Caco-2 (cell line): ENCODE measurements at regions not wholly inside any gene's neighbourhood (a gene's known extent, or its start where the extent isn't known, plus 50 kb on each side); places are given as distances from the start of the nearest gene placed in this dataset.
"Not testable (repeated sequence)": the region's sequence is repeated elsewhere in the genome, so short reads cannot be mapped to it uniquely, and the experiment has no call there.

Experiments used
- BruUV-seq: library from RNA; stranded (reverse); fragments of 400-500 nt; replicated peaks from 2 replicates; lab custom pipeline; 2021; lab: Mats Ljungman, UMichigan
- CTCF ChIA-PET: fragments of 300-600 bp; sonication (Branson Sonifier 250); formaldehyde crosslinking; loops from one replicate; lab custom pipeline; 2022; ENCODE audit warnings: antibody characterized with exemption; lab: Charles Lee
- POLR2A ChIA-PET: fragments of 300-600 bp; sonication (Branson Sonifier 250); formaldehyde crosslinking; loops from one replicate; lab custom pipeline; 2022; ENCODE audit warnings: antibody characterized with exemption; lab: Charles Lee
- DNase-seq, 2 experiments: peaks; one replicate each; pipeline versions ENCODE4 v3.0.0 to v3.0.0-alpha.2; 2020 to 2022
- H3K27me3 ChIP-seq: replicated peaks from 2 replicates; pipeline ENCODE4 v1.6.0; 2011; ENCODE audit warnings: low read length; ENCODE audit not compliant: control insufficient read depth, insufficient read depth
- H3K36me3 ChIP-seq: 2 replicates; pipeline ENCODE4 v1.5.1; 2011; ENCODE audit warnings: low read length; ENCODE audit not compliant: control insufficient read depth, insufficient read depth
- H3K4me1 ChIP-seq: fragments of 250-450 bp; sonication (Bioruptor Pico); 2 replicates; pipeline ENCODE4 v1.5.1; 2020; ENCODE audit warnings: mild to moderate bottlenecking
- H3K4me3 ChIP-seq: 2 replicates; pipeline ENCODE4 v1.5.1; 2011; ENCODE audit warnings: low read depth, mild to moderate bottlenecking, control low read depth, low read length
- H3K9me3 ChIP-seq: fragments of 250-450 bp; sonication (Bioruptor Pico); 2 replicates; pipeline ENCODE4 v1.5.1; 2020; ENCODE audit warnings: mild to moderate bottlenecking, moderate library complexity
- H3K27ac Mint-ChIP-seq: one replicate; pipeline ENCODE4 v1.8.0; 2022; ENCODE audit warnings: mixed read lengths; ENCODE audit not compliant: unreplicated experiment
- H3K27me3 Mint-ChIP-seq: one replicate; pipeline ENCODE4 v1.8.0; 2022; ENCODE audit warnings: mixed read lengths; ENCODE audit not compliant: insufficient read depth, unreplicated experiment
- H3K36me3 Mint-ChIP-seq: one replicate; pipeline ENCODE4 v1.8.0; 2022; ENCODE audit warnings: mild to moderate bottlenecking, mixed read lengths; ENCODE audit not compliant: insufficient read depth, unreplicated experiment
- H3K4me1 Mint-ChIP-seq: one replicate; pipeline ENCODE4 v1.8.0; 2022; ENCODE audit warnings: low read depth, mixed read lengths; ENCODE audit not compliant: unreplicated experiment
- H3K4me3 Mint-ChIP-seq: one replicate; pipeline ENCODE4 v1.8.0; 2022; ENCODE audit warnings: mild to moderate bottlenecking, moderate library complexity, mixed read lengths; ENCODE audit not compliant: unreplicated experiment
- H3K9me3 Mint-ChIP-seq: one replicate; pipeline ENCODE4 v1.8.0; 2022; ENCODE audit warnings: mixed read lengths; ENCODE audit not compliant: unreplicated experiment
- intact Hi-C: fragments of 100-400 bp; cut with micrococcal nuclease; formaldehyde crosslinking; loops from one replicate; pipeline ENCODE4 v1.10.0; 2022; ENCODE audit not compliant: unreplicated experiment
- TF ChIP-seq, protein P1 (sequence below), 2 experiments: fragments of 200-600 bp in 1 of 2; IDR thresholded peaks; 1 replicate in 1 of 2; 2 replicates in 1 of 2; pipeline versions ENCODE4 v1.5.1 to v1.8.0; 2011 to 2022; ENCODE audit warnings: antibody characterized with exemption in 1 of 2, control low read depth in 1 of 2, inconsistent platforms in 1 of 2, low read depth in 1 of 2, low read length in 1 of 2, mild to moderate bottlenecking in 1 of 2, moderate library complexity in 1 of 2; ENCODE audit not compliant: insufficient read depth in 1 of 2, severe bottlenecking in 1 of 2, unreplicated experiment in 1 of 2

DNA sequence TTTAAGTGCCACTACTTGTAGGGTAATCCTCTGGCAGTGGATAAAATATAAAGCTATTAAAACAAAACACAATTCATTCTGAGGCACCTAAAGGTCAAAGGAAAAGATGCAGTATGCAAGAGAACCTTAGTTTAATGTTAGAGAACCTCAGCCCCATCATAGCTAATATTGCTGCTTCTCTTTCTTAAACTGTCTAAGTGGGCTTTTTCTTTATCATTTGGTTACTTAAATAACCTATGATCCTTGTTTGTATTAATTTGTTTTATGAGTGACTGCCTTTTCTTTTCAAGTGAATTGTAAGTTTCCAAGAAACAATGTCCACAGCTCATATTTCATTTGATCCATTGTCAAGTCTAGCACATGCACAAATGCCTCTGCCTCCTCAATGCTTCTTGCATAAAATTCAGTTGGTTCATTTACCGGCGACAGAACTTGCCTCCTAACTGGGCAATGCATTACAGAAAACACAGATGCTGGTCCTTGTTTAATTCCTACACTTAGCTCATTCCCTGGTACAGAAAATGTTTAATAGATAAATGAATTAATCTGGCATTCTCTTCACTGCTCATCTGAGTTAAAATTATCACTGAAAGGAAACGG is 1049.8 kb downstream of the OLFM4 start:
- DNase-seq: no peak
- Mint-ChIP-seq H3K9me3 (no peaks in the 10 kb centered on the region), H3K4me3 (no peak overlapping the region), H3K27ac (no peak overlapping the region), H3K27me3 (no peaks in the 10 kb centered on the region), H3K4me1 (no peaks in the 10 kb centered on the region), H3K36me3 (no peaks in the 10 kb centered on the region)
- Histone ChIP-seq H3K27me3 (no peaks in the 10 kb centered on the region), H3K4me3 (no peak overlapping the region), H3K4me1 (no peaks in the 10 kb centered on the region), H3K36me3 (no peaks in the 10 kb centered on the region), H3K9me3 (no peaks in the 10 kb centered on the region)
- intact Hi-C loops: no loop called here
- no TSS peak for BruUV-seq
- ChIA-PET CTCF (no interaction called here), POLR2A (no interaction called here)
- TF ChIP-seq, protein P1, sequence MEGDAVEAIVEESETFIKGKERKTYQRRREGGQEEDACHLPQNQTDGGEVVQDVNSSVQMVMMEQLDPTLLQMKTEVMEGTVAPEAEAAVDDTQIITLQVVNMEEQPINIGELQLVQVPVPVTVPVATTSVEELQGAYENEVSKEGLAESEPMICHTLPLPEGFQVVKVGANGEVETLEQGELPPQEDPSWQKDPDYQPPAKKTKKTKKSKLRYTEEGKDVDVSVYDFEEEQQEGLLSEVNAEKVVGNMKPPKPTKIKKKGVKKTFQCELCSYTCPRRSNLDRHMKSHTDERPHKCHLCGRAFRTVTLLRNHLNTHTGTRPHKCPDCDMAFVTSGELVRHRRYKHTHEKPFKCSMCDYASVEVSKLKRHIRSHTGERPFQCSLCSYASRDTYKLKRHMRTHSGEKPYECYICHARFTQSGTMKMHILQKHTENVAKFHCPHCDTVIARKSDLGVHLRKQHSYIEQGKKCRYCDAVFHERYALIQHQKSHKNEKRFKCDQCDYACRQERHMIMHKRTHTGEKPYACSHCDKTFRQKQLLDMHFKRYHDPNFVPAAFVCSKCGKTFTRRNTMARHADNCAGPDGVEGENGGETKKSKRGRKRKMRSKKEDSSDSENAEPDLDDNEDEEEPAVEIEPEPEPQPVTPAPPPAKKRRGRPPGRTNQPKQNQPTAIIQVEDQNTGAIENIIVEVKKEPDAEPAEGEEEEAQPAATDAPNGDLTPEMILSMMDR (IDR thresholded peaks at IDR 0.05; ENCODE audit: insufficient read depth in 1 of 2, low read depth in 1 of 2, low read length in 1 of 2, severe bottlenecking in 1 of 2, unreplicated experiment in 1 of 2): no peak

DNA sequence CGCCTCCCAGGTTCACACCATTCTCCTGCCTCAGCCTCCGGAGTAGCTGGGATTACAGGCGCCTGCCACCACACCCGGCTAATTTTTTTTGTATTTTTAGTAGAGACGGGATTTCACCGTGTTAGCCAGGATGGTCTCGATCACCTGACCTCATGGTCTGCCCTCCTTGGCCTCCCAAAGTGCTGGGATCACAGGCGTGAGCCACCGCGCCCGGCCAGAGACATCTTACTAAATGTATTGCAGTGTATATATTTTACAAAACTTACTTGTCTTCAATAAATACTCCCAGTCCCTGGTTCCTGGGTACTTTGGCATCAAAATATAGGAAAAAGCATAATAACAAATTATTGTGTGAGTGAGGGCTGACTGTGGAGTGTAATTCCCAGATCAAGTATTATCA is 1053.7 kb downstream of the OLFM4 start:
- intact Hi-C loops, DNase-seq, H3K36me3 ChIP-seq, H3K36me3 Mint-ChIP-seq, H3K9me3 Mint-ChIP-seq, H3K27me3 Mint-ChIP-seq, BruUV-seq, H3K27me3 ChIP-seq, H3K4me1 ChIP-seq, H3K4me1 Mint-ChIP-seq, POLR2A ChIA-PET, H3K27ac Mint-ChIP-seq, H3K4me3 ChIP-seq, H3K9me3 ChIP-seq, H3K4me3 Mint-ChIP-seq, CTCF ChIA-PET: not testable (repeated sequence)

DNA sequence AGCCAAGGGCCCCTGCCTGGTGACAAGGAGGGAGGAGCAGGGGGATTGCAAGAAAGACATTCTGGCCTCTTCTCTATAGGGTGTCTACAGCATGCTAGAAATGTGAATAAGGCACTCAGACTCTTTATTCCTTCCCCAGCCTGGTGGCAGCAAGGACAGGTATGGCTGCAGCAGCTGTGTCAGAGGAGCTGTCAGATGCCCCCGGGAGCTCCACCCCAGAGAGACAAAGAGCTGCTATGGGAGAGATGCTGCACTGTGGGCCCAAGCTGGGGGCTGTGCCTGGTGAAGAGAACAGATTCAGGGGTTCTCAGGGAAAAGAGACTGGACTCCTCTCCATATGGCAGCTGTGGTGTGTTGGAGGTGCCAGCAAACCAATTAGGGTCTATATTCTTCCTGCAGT is 1063.3 kb downstream of the OLFM4 start:
- TF ChIP-seq, protein P1 (IDR thresholded peaks at IDR 0.05; ENCODE audit: insufficient read depth in 1 of 2, low read depth in 1 of 2, low read length in 1 of 2, severe bottlenecking in 1 of 2, unreplicated experiment in 1 of 2): no peak
- ChIA-PET CTCF (no interaction called here), POLR2A (no interaction called here)
- intact Hi-C loops: no loop called here
- no peaks in the 10 kb centered on the region for H3K9me3 Mint-ChIP-seq
- no peaks in the 10 kb centered on the region for H3K36me3 Mint-ChIP-seq
- Histone ChIP-seq H3K9me3 (no peaks in the 10 kb centered on the region), H3K36me3 (no peaks in the 10 kb centered on the region), H3K27me3 (no peaks in the 10 kb centered on the region), H3K4me1 (no peaks in the 10 kb centered on the region), H3K4me3 (no peak overlapping the region)
- no TSS peak for BruUV-seq
- no peaks in the 10 kb centered on the region for H3K4me1 Mint-ChIP-seq
- H3K27me3 Mint-ChIP-seq: peaks cover 3% of the 10 kb centered on the region
- H3K27ac Mint-ChIP-seq: no peak overlapping the region
- H3K4me3 Mint-ChIP-seq: no peak overlapping the region
- DNase-seq: no peak

DNA sequence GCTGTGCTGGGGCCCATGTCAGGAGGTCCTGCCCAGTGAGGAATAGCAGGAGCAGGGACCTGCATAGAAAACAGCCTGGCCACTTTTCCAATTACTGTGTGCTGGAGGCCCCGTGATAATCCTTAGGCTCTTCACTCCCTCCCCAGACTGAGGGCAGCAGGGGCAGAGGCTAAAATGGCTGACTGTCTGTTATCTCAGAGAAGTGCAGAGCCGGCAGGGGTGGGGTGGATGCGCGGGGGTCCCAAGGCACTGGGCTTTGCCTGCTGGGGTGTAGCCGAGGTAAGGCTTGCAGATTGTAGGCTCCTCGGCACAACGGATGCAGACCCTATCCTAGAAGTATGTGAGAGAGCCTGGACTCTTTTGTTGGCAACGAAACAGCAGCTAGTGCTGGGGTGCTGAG is 1064.1 kb downstream of the OLFM4 start:
- CTCF ChIA-PET: no interaction called here
- no peak overlapping the region for H3K27ac Mint-ChIP-seq
- H3K36me3 Mint-ChIP-seq: no peaks in the 10 kb centered on the region
- no TSS peak for BruUV-seq
- POLR2A ChIA-PET: no interaction called here
- Histone ChIP-seq H3K27me3 (no peaks in the 10 kb centered on the region), H3K4me3 (no peak overlapping the region), H3K9me3 (no peaks in the 10 kb centered on the region), H3K4me1 (no peaks in the 10 kb centered on the region), H3K36me3 (no peaks in the 10 kb centered on the region)
- H3K27me3 Mint-ChIP-seq: peaks cover 3% of the 10 kb centered on the region
- TF ChIP-seq, protein P1 (IDR thresholded peaks at IDR 0.05; ENCODE audit: insufficient read depth in 1 of 2, low read depth in 1 of 2, low read length in 1 of 2, severe bottlenecking in 1 of 2, unreplicated experiment in 1 of 2): no peak
- intact Hi-C loops: no loop called here
- H3K4me1 Mint-ChIP-seq: no peaks in the 10 kb centered on the region
- no peak overlapping the region for H3K4me3 Mint-ChIP-seq
- no peak for DNase-seq
- no peaks in the 10 kb centered on the region for H3K9me3 Mint-ChIP-seq
